ENCODE measurements at regions not wholly inside any gene's neighbourhood (a gene's known extent, or its start where the extent isn't known, plus 50 kb on each side); places are given as distances from the start of the nearest gene placed in this dataset.
"Not testable (repeated sequence)": the region's sequence is repeated elsewhere in the genome, so short reads cannot be mapped to it uniquely, and the experiment has no call there.

DNA sequence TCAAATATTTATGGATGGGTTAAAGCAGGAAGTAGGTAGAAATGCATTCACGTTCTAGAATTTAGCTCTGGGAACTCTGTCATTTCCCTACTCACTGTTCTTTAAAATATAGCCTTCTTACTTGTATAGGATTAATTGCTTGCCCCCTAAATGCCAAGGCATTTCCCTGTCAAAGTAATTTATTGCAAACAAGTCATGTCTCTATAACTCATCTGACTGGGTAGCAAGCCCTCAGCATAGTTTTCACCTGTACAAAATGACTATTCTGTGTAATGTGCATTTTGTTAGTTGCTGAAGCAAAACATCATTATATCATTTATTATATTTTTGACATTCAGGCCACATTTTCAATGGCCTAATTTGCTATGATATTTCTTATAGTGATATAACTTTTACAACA is 1308.2 kb upstream of the EPHA6 start:
- no peak overlapping the region for H3K4me3 ChIP-seq (ENCODE audit: low read length in 2 of 2)
- no peaks in the 10 kb centered on the region for H3K27me3 ChIP-seq (ENCODE audit: control insufficient read depth in 2 of 2, insufficient read depth in 2 of 2, low read length in 2 of 2)
- H3K4me1 ChIP-seq (ENCODE audit: control insufficient read depth in 2 of 2, insufficient read depth in 2 of 2, low read length in 2 of 2): no peaks in the 10 kb centered on the region
- H3K9me3 ChIP-seq (ENCODE audit: control insufficient read depth in 2 of 2, low read length in 2 of 2): no peaks in the 10 kb centered on the region
- H3K27ac ChIP-seq (ENCODE audit: low read depth in 2 of 2, low read length in 2 of 2): no peak overlapping the region
- no peaks in the 10 kb centered on the region for H3K36me3 ChIP-seq (ENCODE audit: control insufficient read depth in 2 of 2, insufficient read depth in 2 of 2, low read length in 2 of 2)
- no peak overlapping the region for H3K9ac ChIP-seq (ENCODE audit: low read depth in 1 of 2, low read length in 2 of 2)

DNA sequence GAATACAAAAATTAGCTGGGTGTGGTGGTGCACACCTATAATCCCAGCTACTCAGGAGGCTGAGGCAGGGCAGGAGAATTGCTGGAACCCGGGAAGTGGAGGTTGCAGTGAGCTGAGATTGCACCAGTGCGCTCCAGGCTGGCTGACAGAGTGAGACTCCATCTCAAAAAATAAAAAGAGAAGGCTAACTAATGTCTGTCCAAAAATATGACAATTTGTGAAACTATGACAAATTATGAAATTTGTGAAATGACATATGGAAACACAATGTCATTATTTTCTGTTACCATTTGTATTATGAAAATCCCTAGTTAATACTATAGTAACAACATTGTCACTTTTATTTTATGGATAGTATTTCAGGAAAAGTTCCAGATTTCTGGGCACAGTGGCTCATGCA is 1306.3 kb upstream of the EPHA6 start:
- Histone ChIP-seq H3K4me3 (ENCODE audit: low read length in 2 of 2) (no peak overlapping the region), H3K4me1 (ENCODE audit: control insufficient read depth in 2 of 2, insufficient read depth in 2 of 2, low read length in 2 of 2) (no peaks in the 10 kb centered on the region), H3K36me3 (ENCODE audit: control insufficient read depth in 2 of 2, insufficient read depth in 2 of 2, low read length in 2 of 2) (no peaks in the 10 kb centered on the region), H3K27me3 (ENCODE audit: control insufficient read depth in 2 of 2, insufficient read depth in 2 of 2, low read length in 2 of 2) (no peaks in the 10 kb centered on the region), H3K9ac (ENCODE audit: low read depth in 1 of 2, low read length in 2 of 2) (no peak overlapping the region), H3K9me3 (ENCODE audit: control insufficient read depth in 2 of 2, low read length in 2 of 2) (no peaks in the 10 kb centered on the region), H3K27ac (ENCODE audit: low read depth in 2 of 2, low read length in 2 of 2) (no peak overlapping the region)

DNA sequence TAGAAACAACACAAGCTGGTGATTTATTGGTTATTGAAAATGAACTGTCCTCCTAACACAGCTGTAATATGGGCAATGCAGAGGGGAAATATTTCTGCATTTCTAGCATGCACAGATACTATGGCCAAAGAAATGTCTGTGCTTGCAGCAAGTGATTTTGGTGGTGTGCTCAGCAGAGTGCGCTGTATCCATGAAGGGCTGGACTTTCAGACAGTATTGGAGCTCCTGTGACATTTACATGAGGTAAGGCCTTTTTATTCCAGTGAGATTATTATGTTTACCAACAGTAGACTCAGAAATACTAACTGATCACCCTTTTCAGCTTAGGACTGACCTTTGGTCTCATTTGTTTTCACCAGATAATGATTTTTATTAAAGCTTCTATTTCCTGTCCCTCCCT is 1302.6 kb upstream of the EPHA6 start:
- Histone ChIP-seq H3K27ac (ENCODE audit: low read depth in 2 of 2, low read length in 2 of 2) (no peak overlapping the region), H3K27me3 (ENCODE audit: control insufficient read depth in 2 of 2, insufficient read depth in 2 of 2, low read length in 2 of 2) (no peaks in the 10 kb centered on the region), H3K4me1 (ENCODE audit: control insufficient read depth in 2 of 2, insufficient read depth in 2 of 2, low read length in 2 of 2) (no peaks in the 10 kb centered on the region), H3K36me3 (ENCODE audit: control insufficient read depth in 2 of 2, insufficient read depth in 2 of 2, low read length in 2 of 2) (no peaks in the 10 kb centered on the region), H3K9me3 (ENCODE audit: control insufficient read depth in 2 of 2, low read length in 2 of 2) (no peaks in the 10 kb centered on the region), H3K4me3 (ENCODE audit: low read length in 2 of 2) (no peak overlapping the region), H3K9ac (ENCODE audit: low read depth in 1 of 2, low read length in 2 of 2) (no peak overlapping the region)

GRCh38 chr3:95514260-95514659 is 1300.1 kb upstream of the EPHA6 start:
- Histone ChIP-seq H3K9me3 (ENCODE audit: control insufficient read depth in 2 of 2, low read length in 2 of 2) (no peaks in the 10 kb centered on the region), H3K4me1 (ENCODE audit: control insufficient read depth in 2 of 2, insufficient read depth in 2 of 2, low read length in 2 of 2) (no peaks in the 10 kb centered on the region), H3K9ac (ENCODE audit: low read depth in 1 of 2, low read length in 2 of 2) (no peak overlapping the region), H3K36me3 (ENCODE audit: control insufficient read depth in 2 of 2, insufficient read depth in 2 of 2, low read length in 2 of 2) (no peaks in the 10 kb centered on the region), H3K4me3 (ENCODE audit: low read length in 2 of 2) (no peak overlapping the region), H3K27ac (ENCODE audit: low read depth in 2 of 2, low read length in 2 of 2) (no peak overlapping the region), H3K27me3 (ENCODE audit: control insufficient read depth in 2 of 2, insufficient read depth in 2 of 2, low read length in 2 of 2) (no peaks in the 10 kb centered on the region)

DNA sequence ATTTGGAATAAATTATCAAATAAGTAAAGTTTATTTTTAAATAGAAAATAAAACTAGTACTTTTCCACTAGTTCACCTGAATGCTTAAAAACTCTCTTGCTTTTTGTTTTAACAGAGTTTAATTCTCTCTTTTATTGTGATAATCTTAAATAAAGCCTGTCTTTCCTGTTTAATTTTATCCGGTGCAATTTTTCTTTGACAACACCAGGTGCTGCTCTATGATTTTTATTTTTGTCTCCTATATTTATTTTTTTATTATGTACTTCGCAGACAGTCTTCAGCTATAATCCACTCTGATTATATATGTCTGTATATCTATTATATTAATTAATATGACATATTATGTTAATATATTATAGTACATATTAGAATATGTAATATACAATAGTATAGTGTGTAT is 1293.0 kb upstream of the EPHA6 start:
- no peaks in the 10 kb centered on the region for H3K4me1 ChIP-seq (ENCODE audit: control insufficient read depth in 2 of 2, insufficient read depth in 2 of 2, low read length in 2 of 2)
- no peaks in the 10 kb centered on the region for H3K36me3 ChIP-seq (ENCODE audit: control insufficient read depth in 2 of 2, insufficient read depth in 2 of 2, low read length in 2 of 2)
- no peaks in the 10 kb centered on the region for H3K9me3 ChIP-seq (ENCODE audit: control insufficient read depth in 2 of 2, low read length in 2 of 2)
- no peaks in the 10 kb centered on the region for H3K27me3 ChIP-seq (ENCODE audit: control insufficient read depth in 2 of 2, insufficient read depth in 2 of 2, low read length in 2 of 2)
- no peak overlapping the region for H3K27ac ChIP-seq (ENCODE audit: low read depth in 2 of 2, low read length in 2 of 2)
- H3K9ac ChIP-seq (ENCODE audit: low read depth in 1 of 2, low read length in 2 of 2): no peak overlapping the region
- no peak overlapping the region for H3K4me3 ChIP-seq (ENCODE audit: low read length in 2 of 2)

GRCh38 chr3:95522449-95522848 is 1291.9 kb upstream of the EPHA6 start:
- Histone ChIP-seq H3K9me3 (ENCODE audit: control insufficient read depth in 2 of 2, low read length in 2 of 2) (no peaks in the 10 kb centered on the region), H3K4me3 (ENCODE audit: low read length in 2 of 2) (no peak overlapping the region), H3K36me3 (ENCODE audit: control insufficient read depth in 2 of 2, insufficient read depth in 2 of 2, low read length in 2 of 2) (no peaks in the 10 kb centered on the region), H3K4me1 (ENCODE audit: control insufficient read depth in 2 of 2, insufficient read depth in 2 of 2, low read length in 2 of 2) (no peaks in the 10 kb centered on the region), H3K9ac (ENCODE audit: low read depth in 1 of 2, low read length in 2 of 2) (no peak overlapping the region), H3K27ac (ENCODE audit: low read depth in 2 of 2, low read length in 2 of 2) (no peak overlapping the region), H3K27me3 (ENCODE audit: control insufficient read depth in 2 of 2, insufficient read depth in 2 of 2, low read length in 2 of 2) (no peaks in the 10 kb centered on the region)

GRCh38 chr3:95539950-95540483 is 1274.4 kb upstream of the EPHA6 start:
- H3K9ac ChIP-seq (ENCODE audit: low read depth in 1 of 2, low read length in 2 of 2): no peak overlapping the region
- H3K9me3 ChIP-seq (ENCODE audit: control insufficient read depth in 2 of 2, low read length in 2 of 2): no peaks in the 10 kb centered on the region
- no peak overlapping the region for H3K27ac ChIP-seq (ENCODE audit: low read depth in 2 of 2, low read length in 2 of 2)
- no peaks in the 10 kb centered on the region for H3K4me1 ChIP-seq (ENCODE audit: control insufficient read depth in 2 of 2, insufficient read depth in 2 of 2, low read length in 2 of 2)
- H3K27me3 ChIP-seq (ENCODE audit: control insufficient read depth in 2 of 2, insufficient read depth in 2 of 2, low read length in 2 of 2): no peaks in the 10 kb centered on the region
- H3K36me3 ChIP-seq (ENCODE audit: control insufficient read depth in 2 of 2, insufficient read depth in 2 of 2, low read length in 2 of 2): no peaks in the 10 kb centered on the region
- H3K4me3 ChIP-seq (ENCODE audit: low read length in 2 of 2): no peak overlapping the region

DNA sequence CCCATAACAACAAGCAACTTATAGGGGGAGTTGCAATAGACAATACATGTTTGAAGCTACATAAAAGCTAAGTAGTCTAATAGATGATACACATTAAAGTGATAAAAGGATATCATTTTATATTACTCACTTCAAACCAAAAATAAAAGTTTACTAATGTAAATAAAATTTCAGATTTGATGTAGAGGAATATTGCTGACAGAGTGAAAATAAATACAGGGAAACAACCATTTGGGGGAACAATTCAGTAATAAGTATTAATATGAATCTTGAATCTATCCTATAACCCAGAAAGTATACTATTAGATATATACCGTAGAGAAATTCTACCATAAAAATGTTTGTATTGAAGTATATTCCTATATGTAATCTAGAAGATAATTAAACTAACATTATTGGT is 1248.9 kb upstream of the EPHA6 start:
- no peaks in the 10 kb centered on the region for H3K9me3 ChIP-seq (ENCODE audit: control insufficient read depth in 2 of 2, low read length in 2 of 2)
- no peak overlapping the region for H3K9ac ChIP-seq (ENCODE audit: low read depth in 1 of 2, low read length in 2 of 2)
- no peaks in the 10 kb centered on the region for H3K27me3 ChIP-seq (ENCODE audit: control insufficient read depth in 2 of 2, insufficient read depth in 2 of 2, low read length in 2 of 2)
- no peaks in the 10 kb centered on the region for H3K36me3 ChIP-seq (ENCODE audit: control insufficient read depth in 2 of 2, insufficient read depth in 2 of 2, low read length in 2 of 2)
- H3K4me3 ChIP-seq (ENCODE audit: low read length in 2 of 2): no peak overlapping the region
- H3K27ac ChIP-seq (ENCODE audit: low read depth in 2 of 2, low read length in 2 of 2): no peak overlapping the region
- H3K4me1 ChIP-seq (ENCODE audit: control insufficient read depth in 2 of 2, insufficient read depth in 2 of 2, low read length in 2 of 2): no peaks in the 10 kb centered on the region

DNA sequence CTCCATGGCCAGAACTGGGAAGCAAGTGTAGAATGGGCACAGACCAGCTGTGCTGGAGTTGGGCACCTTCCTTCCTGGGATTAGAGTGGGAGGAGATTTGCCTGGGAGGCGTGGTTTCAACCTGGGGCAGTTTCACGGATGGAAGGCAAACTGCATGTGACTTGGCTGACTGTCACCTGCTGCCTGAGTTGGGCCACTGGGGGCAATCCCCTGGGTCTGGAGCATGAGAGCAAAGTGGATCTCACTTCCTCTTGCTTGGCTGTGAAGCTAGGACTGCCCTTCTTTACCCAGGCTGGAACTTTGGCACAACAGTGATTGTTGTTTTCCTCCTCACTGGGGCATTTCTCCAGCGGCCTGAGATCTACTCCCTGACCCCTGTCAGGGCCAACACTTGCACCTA is 1247.0 kb upstream of the EPHA6 start:
- no peaks in the 10 kb centered on the region for H3K9me3 ChIP-seq (ENCODE audit: control insufficient read depth in 2 of 2, low read length in 2 of 2)
- no peak overlapping the region for H3K27ac ChIP-seq (ENCODE audit: low read depth in 2 of 2, low read length in 2 of 2)
- no peaks in the 10 kb centered on the region for H3K27me3 ChIP-seq (ENCODE audit: control insufficient read depth in 2 of 2, insufficient read depth in 2 of 2, low read length in 2 of 2)
- no peak overlapping the region for H3K4me3 ChIP-seq (ENCODE audit: low read length in 2 of 2)
- no peaks in the 10 kb centered on the region for H3K4me1 ChIP-seq (ENCODE audit: control insufficient read depth in 2 of 2, insufficient read depth in 2 of 2, low read length in 2 of 2)
- H3K9ac ChIP-seq (ENCODE audit: low read depth in 1 of 2, low read length in 2 of 2): no peak overlapping the region
- H3K36me3 ChIP-seq (ENCODE audit: control insufficient read depth in 2 of 2, insufficient read depth in 2 of 2, low read length in 2 of 2): no peaks in the 10 kb centered on the region

DNA sequence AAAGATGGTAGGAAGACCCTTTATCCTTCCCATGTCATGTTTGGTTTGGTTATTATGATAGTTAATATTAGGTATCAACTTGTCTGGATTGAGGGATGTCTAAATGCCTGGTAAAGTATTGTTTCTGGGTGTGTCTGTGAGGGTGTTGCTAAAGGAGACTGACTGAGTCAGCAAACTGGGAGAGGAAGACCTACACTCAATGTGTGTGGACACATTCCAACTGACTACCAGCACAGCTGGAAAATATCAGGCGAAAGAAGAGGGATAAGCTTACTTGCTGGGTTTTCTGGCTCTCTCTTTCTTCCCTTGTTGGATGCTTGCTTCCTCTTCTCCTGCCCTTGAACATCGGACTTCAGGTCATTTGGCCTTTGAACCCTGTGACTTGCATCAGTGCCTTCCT is 1227.6 kb upstream of the EPHA6 start:
- no peak overlapping the region for H3K4me3 ChIP-seq (ENCODE audit: low read length in 2 of 2)
- H3K4me1 ChIP-seq (ENCODE audit: control insufficient read depth in 2 of 2, insufficient read depth in 2 of 2, low read length in 2 of 2): no peaks in the 10 kb centered on the region
- H3K9ac ChIP-seq (ENCODE audit: low read depth in 1 of 2, low read length in 2 of 2): no peak overlapping the region
- H3K27me3 ChIP-seq (ENCODE audit: control insufficient read depth in 2 of 2, insufficient read depth in 2 of 2, low read length in 2 of 2): no peaks in the 10 kb centered on the region
- no peaks in the 10 kb centered on the region for H3K36me3 ChIP-seq (ENCODE audit: control insufficient read depth in 2 of 2, insufficient read depth in 2 of 2, low read length in 2 of 2)
- H3K27ac ChIP-seq (ENCODE audit: low read depth in 2 of 2, low read length in 2 of 2): no peak overlapping the region
- H3K9me3 ChIP-seq (ENCODE audit: control insufficient read depth in 2 of 2, low read length in 2 of 2): no peaks in the 10 kb centered on the region

- not testable (repeated sequence) for H3K9ac ChIP-seq (ENCODE audit: low read depth in 1 of 2, low read length in 2 of 2); H3K27me3 ChIP-seq (ENCODE audit: control insufficient read depth in 2 of 2, insufficient read depth in 2 of 2, low read length in 2 of 2); H3K36me3 ChIP-seq (ENCODE audit: control insufficient read depth in 2 of 2, insufficient read depth in 2 of 2, low read length in 2 of 2); H3K9me3 ChIP-seq (ENCODE audit: control insufficient read depth in 2 of 2, low read length in 2 of 2); H3K4me3 ChIP-seq (ENCODE audit: low read length in 2 of 2); H3K27ac ChIP-seq (ENCODE audit: low read depth in 2 of 2, low read length in 2 of 2); H3K4me1 ChIP-seq (ENCODE audit: control insufficient read depth in 2 of 2, insufficient read depth in 2 of 2, low read length in 2 of 2)
These were observed 1226.8 kb upstream of the EPHA6 start for GRCh38 chr3:95587641-95588040.
